ENCODE measurements at regions not wholly inside any gene's neighbourhood (a gene's known extent, or its start where the extent isn't known, plus 50 kb on each side); places are given as distances from the start of the nearest gene placed in this dataset.

GRCh38 chr5:10832987-10833386 is 72.0 kb upstream of the DAP start:
- DNase-seq = no peak
- WGBS, 4 donors = 58 to 77% (median 74%) methylated on average over 5 of the region's 5 CpGs
- Histone ChIP-seq H3K4me1 (replicated peaks in 1 of 2) (peaks cover 4 to 8% of the 10 kb centered on the region in 2 donors), H3K9me3 (replicated peaks in 1 of 3) (no peaks in the 10 kb centered on the region), H3K36me3 (replicated peaks in 1 of 2) (no peaks in the 10 kb centered on the region), H3K4me3 (no peak overlapping the region), H3K27ac (no peak overlapping the region), H3K27me3 (no peaks in the 10 kb centered on the region)
- TF ChIP-seq, protein P1, sequence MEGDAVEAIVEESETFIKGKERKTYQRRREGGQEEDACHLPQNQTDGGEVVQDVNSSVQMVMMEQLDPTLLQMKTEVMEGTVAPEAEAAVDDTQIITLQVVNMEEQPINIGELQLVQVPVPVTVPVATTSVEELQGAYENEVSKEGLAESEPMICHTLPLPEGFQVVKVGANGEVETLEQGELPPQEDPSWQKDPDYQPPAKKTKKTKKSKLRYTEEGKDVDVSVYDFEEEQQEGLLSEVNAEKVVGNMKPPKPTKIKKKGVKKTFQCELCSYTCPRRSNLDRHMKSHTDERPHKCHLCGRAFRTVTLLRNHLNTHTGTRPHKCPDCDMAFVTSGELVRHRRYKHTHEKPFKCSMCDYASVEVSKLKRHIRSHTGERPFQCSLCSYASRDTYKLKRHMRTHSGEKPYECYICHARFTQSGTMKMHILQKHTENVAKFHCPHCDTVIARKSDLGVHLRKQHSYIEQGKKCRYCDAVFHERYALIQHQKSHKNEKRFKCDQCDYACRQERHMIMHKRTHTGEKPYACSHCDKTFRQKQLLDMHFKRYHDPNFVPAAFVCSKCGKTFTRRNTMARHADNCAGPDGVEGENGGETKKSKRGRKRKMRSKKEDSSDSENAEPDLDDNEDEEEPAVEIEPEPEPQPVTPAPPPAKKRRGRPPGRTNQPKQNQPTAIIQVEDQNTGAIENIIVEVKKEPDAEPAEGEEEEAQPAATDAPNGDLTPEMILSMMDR (IDR thresholded peaks at IDR 0.05) = no peak
- no peak for TF ChIP-seq POLR2A (IDR thresholded peaks at IDR 0.05)
- intact Hi-C loops (cut with DNase I) = no loop called here

- H3K36me3 ChIP-seq (replicated peaks in 1 of 2) = no peaks in the 10 kb centered on the region
- intact Hi-C loops (cut with DNase I) = no loop called here
- DNase-seq = no peak
- TF ChIP-seq, protein P1 (IDR thresholded peaks at IDR 0.05) = no peak
- TF ChIP-seq POLR2A (IDR thresholded peaks at IDR 0.05) = no peak
- 82 to 90% (median 87%) methylated on average over 1 of the region's 1 CpG for WGBS, 4 donors
- H3K4me3 ChIP-seq = no peak overlapping the region
- no peaks in the 10 kb centered on the region for H3K27me3 ChIP-seq
- no peak overlapping the region for H3K27ac ChIP-seq
- peaks cover 10 to 13% of the 10 kb centered on the region in 2 donors for H3K4me1 ChIP-seq (replicated peaks in 1 of 2)
- H3K9me3 ChIP-seq (replicated peaks in 1 of 3) = no peaks in the 10 kb centered on the region
These were observed 71.4 kb upstream of the DAP start for GRCh38 chr5:10832421-10832820.

DNA sequence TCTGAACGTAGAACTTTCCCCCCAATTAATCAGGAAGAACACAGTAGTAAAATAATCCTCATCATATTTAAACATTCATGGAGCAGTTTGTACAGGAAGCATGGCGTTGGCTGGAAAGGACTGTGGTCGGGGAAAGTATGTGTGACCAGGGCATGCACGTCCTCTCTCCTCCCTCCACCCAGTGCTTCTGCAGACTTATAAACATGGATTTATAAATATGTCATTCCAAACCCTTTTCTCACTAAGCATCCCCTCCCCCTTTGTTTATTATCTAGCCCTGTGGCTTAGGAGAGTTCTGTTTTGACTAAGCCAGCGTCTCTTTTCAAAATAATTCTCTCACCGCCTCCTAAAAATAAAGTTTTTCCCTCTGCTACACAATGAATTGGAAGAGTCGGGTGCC is 70.4 kb upstream of the DAP start:
- no peaks in the 10 kb centered on the region for H3K36me3 ChIP-seq (replicated peaks in 1 of 2)
- H3K27me3 ChIP-seq = no peaks in the 10 kb centered on the region
- peaks cover 13 to 14% of the 10 kb centered on the region in 2 donors for H3K4me1 ChIP-seq (replicated peaks in 1 of 2)
- no peak overlapping the region for H3K27ac ChIP-seq
- intact Hi-C loops (cut with DNase I) = no loop called here
- 71 to 81% (median 74%) methylated on average over 7 of the region's 7 CpGs for WGBS, 4 donors
- no peaks in the 10 kb centered on the region for H3K9me3 ChIP-seq (replicated peaks in 1 of 3)
- H3K4me3 ChIP-seq = no peak overlapping the region
- DNase-seq = no peak
- TF ChIP-seq, protein P1 (IDR thresholded peaks at IDR 0.05) = no peak
- TF ChIP-seq POLR2A (IDR thresholded peaks at IDR 0.05) = no peak

DNA sequence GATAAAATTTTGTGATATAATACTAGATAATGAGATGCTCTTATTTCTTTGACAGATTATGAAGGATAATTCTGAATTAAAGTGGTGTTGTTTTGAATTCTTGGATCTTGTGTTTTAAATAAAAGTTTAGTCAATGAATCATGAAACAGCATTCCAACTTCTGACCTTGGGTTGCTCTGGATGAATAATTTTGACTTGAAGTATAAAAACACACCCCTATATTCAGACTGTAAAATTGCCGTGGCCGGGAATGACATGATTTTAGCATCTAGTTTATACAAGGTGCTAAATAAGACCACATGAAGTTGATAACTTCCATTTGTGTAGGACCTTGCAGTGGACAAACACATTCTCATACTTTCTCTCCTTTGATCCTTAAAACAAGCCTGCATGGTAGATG is 67.2 kb upstream of the DAP start:
- no peak overlapping the region for H3K4me3 ChIP-seq
- H3K27ac ChIP-seq = peak overlapping the region in 1 of 5 donors; percentile 48
- no peaks in the 10 kb centered on the region for H3K36me3 ChIP-seq (replicated peaks in 1 of 2)
- H3K9me3 ChIP-seq (replicated peaks in 1 of 3) = no peaks in the 10 kb centered on the region
- intact Hi-C loops (cut with DNase I) = no loop called here
- no peaks in the 10 kb centered on the region for H3K27me3 ChIP-seq
- TF ChIP-seq, protein P1 (IDR thresholded peaks at IDR 0.05) = no peak
- TF ChIP-seq POLR2A (IDR thresholded peaks at IDR 0.05) = no peak
- peak in 4 of 7 donors; percentile 15 to 36 (median 32) for DNase-seq
- WGBS, 4 donors = 14 to 36% (median 26%) methylated on average over 2 of the region's 2 CpGs
- H3K4me1 ChIP-seq (replicated peaks in 1 of 2) = peaks cover 13 to 14% of the 10 kb centered on the region in 2 donors
